Endothelial cell of umbilical vein (primary cell): ENCODE measurements at regions not wholly inside any gene's neighbourhood (a gene's known extent, or its start where the extent isn't known, plus 50 kb on each side); places are given as distances from the start of the nearest gene placed in this dataset.

ENCODE experiments used
- BruUV-seq: library from RNA; stranded (reverse); fragments of 400-500 nt; replicated peaks from 2 replicates; lab custom pipeline; 2021; lab: Mats Ljungman, UMichigan
- CTCF ChIA-PET: fragments of 300-600, 350-600 bp; sonication (Branson Sonifier 250); formaldehyde crosslinking; loops from one replicate; lab custom pipeline; 2021; ENCODE audit warnings: antibody characterized with exemption, inconsistent platforms; lab: Charles Lee
- POLR2A ChIA-PET: fragments of 300-600, 350-600 bp; sonication (Branson Sonifier 250); formaldehyde crosslinking; loops from one replicate; lab custom pipeline; 2021; ENCODE audit warnings: antibody characterized with exemption, inconsistent platforms; lab: Charles Lee
- DNase-seq: peaks from one replicate; pipeline ENCODE4 v3.0.0-alpha.2; 2011; ENCODE audit warnings: low read depth, low spot score
- FAIRE-seq: peaks from 2 replicates; lab custom pipeline; 2011; peaks lifted over from hg19 to GRCh38; lab: Jason Lieb, UNC
- H2AFZ ChIP-seq: 2 replicates; pipeline ENCODE4 v1.6.0; 2012; ENCODE audit warnings: low read depth, low read length, control low read depth, inconsistent platforms
- H3K27ac ChIP-seq: 2 replicates; pipeline ENCODE4 v1.5.1; 2011; ENCODE audit warnings: low read depth, mild to moderate bottlenecking, control low read depth, low read length, moderate library complexity; ENCODE audit not compliant: insufficient read depth
- H3K27me3 ChIP-seq, 2 experiments: 2 replicates each; pipeline versions ENCODE4 v1.6.0 to v1.6.1; 2011; ENCODE audit warnings: low read length in 2 of 2, mixed read lengths in 1 of 2; ENCODE audit not compliant: control insufficient read depth in 2 of 2, insufficient read depth in 2 of 2
- H3K36me3 ChIP-seq, 2 experiments: 2 replicates in 1 of 2; 3 replicates in 1 of 2; pipeline ENCODE4 v1.5.1; 2011; ENCODE audit warnings: low read length in 2 of 2, mild to moderate bottlenecking in 1 of 2, moderate library complexity in 1 of 2; ENCODE audit not compliant: control insufficient read depth in 2 of 2, insufficient read depth in 2 of 2; ENCODE audit errors: extremely low read depth in 1 of 2
- H3K4me1 ChIP-seq: 3 replicates; pipeline ENCODE4 v1.5.1; 2011; ENCODE audit warnings: mild to moderate bottlenecking, low read length; ENCODE audit not compliant: control insufficient read depth, insufficient read depth; ENCODE audit errors: extremely low read depth
- H3K4me2 ChIP-seq: 2 replicates; pipeline ENCODE4 v1.6.1; 2011; ENCODE audit warnings: low read length, control low read depth, mixed read lengths; ENCODE audit not compliant: insufficient read depth
- H3K4me3 ChIP-seq, 3 experiments: fragments of 200-600 bp in 1 of 3; sonication (generic), shearing (Covaris generic) in 1 of 3; replicated peaks in 1 of 3; 2 replicates each; pipeline ENCODE4 v1.5.1; 2011 to 2016; ENCODE audit warnings: control low read depth in 3 of 3, low read length in 3 of 3, mild to moderate bottlenecking in 2 of 3, inconsistent platforms in 1 of 3, low read depth in 1 of 3, moderate library complexity in 1 of 3; ENCODE audit not compliant: insufficient read depth in 1 of 3
- H3K79me2 ChIP-seq: 2 replicates; pipeline ENCODE4 v1.6.0; 2012; ENCODE audit warnings: low read length, inconsistent platforms; ENCODE audit not compliant: control insufficient read depth, insufficient read depth
- H3K9ac ChIP-seq: replicated peaks from 2 replicates; pipeline ENCODE3; 2011; ENCODE audit warnings: low read length, control low read depth; ENCODE audit not compliant: insufficient read depth; ENCODE audit errors: extremely low read depth
- H3K9me1 ChIP-seq: replicated peaks from 3 replicates; pipeline ENCODE4 v1.6.0; 2011; ENCODE audit warnings: mild to moderate bottlenecking, low read length; ENCODE audit not compliant: control insufficient read depth, insufficient read depth; ENCODE audit errors: extremely low read depth
- H3K9me3 ChIP-seq: replicated peaks from 2 replicates; pipeline ENCODE4 v1.5.1; 2012; ENCODE audit warnings: low read length, inconsistent platforms; ENCODE audit not compliant: control insufficient read depth, insufficient read depth
- H4K20me1 ChIP-seq: replicated peaks from 2 replicates; pipeline ENCODE3; 2011; ENCODE audit warnings: mild to moderate bottlenecking, low read length; ENCODE audit not compliant: control insufficient read depth, insufficient read depth; ENCODE audit errors: extremely low read depth
- EZH2 ChIP-seq: IDR thresholded peaks from 2 replicates; pipeline ENCODE4 v1.6.1; 2012; ENCODE audit warnings: borderline replicate concordance, low read depth, mild to moderate bottlenecking, moderate library complexity, low read length, inconsistent platforms; ENCODE audit not compliant: severe bottlenecking
- FOS ChIP-seq: IDR thresholded peaks from 2 replicates; pipeline ENCODE4 v1.6.1; 2011; ENCODE audit warnings: mild to moderate bottlenecking, low read length, moderate library complexity, borderline replicate concordance; ENCODE audit not compliant: insufficient read depth
- GATA2 ChIP-seq: IDR thresholded peaks from 2 replicates; pipeline ENCODE4 v1.7.0; 2011; ENCODE audit warnings: low read depth, mild to moderate bottlenecking, moderate library complexity, mixed read lengths, low read length; ENCODE audit not compliant: insufficient read length, insufficient read depth
- JUN ChIP-seq: IDR thresholded peaks from 2 replicates; pipeline ENCODE4 v1.6.1; 2011; ENCODE audit warnings: borderline replicate concordance, low read depth; ENCODE audit not compliant: insufficient read length, insufficient read depth
- MYC ChIP-seq: IDR thresholded peaks from one replicate; pipeline ENCODE4 v1.6.1; 2011; ENCODE audit warnings: mild to moderate bottlenecking, low read depth, low read length
- POLR2A ChIP-seq: IDR thresholded peaks from 2 replicates; pipeline ENCODE4 v1.6.1; 2012; ENCODE audit warnings: low read depth, mild to moderate bottlenecking, control low read depth, low read length
- POLR2AphosphoS5 ChIP-seq: IDR thresholded peaks from 2 replicates; pipeline ENCODE4 v1.6.1; 2012; ENCODE audit warnings: low read depth, mild to moderate bottlenecking, control low read depth, low read length, moderate library complexity; ENCODE audit not compliant: insufficient read depth
- dilution Hi-C: fragments of 300-500 bp; cut with MboI; formaldehyde crosslinking; loops from one replicate; pipeline ENCODE4 v1.15.0; 2019; ENCODE audit warnings: low sequenced_read_pairs; ENCODE audit not compliant: extremely low pct_ligation_motif_present
- intact Hi-C: fragments of 100-400 bp; cut with micrococcal nuclease; formaldehyde crosslinking; loops from one replicate; pipeline ENCODE4 v1.10.0; 2022
- TF ChIP-seq, protein P1 (sequence below): IDR thresholded peaks from 2 replicates; pipeline ENCODE4 v1.6.1; 2011; ENCODE audit not compliant: insufficient read depth, insufficient read length
- TF ChIP-seq, protein P2 (sequence below), 2 donors: IDR thresholded peaks; 1 replicate in 1 of 2; 2 replicates in 1 of 2; pipeline ENCODE4 v1.5.1; 2011; ENCODE audit warnings: low read length in 2 of 2, mild to moderate bottlenecking in 2 of 2, moderate library complexity in 2 of 2, control low read depth in 1 of 2, inconsistent platforms in 1 of 2, low read depth in 1 of 2; ENCODE audit not compliant: insufficient read depth in 1 of 2; ENCODE audit errors: extremely low read depth in 1 of 2

DNA sequence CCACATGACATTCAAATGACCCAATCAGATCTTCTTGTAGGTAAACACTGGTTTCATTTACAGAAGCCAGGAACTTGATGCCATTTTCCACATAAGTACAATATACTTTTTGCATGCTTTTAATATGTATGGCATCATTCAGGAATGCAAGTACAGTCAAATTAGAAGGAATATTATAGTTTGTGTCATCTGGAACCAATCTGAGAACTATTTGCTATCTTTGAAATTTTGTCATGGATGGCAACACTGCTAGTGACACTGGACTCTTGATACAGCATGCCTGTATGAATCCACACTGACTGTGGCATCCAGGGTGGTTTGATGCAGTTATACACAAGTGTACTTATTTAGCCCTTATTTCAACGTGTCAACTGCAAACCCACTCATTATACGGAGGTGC, 141.6 kb downstream of the EBLN2 start:
- H2AFZ ChIP-seq: no peak overlapping the region
- ChIA-PET CTCF (no interaction called here), POLR2A (no interaction called here)
- no peaks in the 10 kb centered on the region for H4K20me1 ChIP-seq
- H3K9me3 ChIP-seq: no peaks in the 10 kb centered on the region
- FAIRE-seq (no peak), DNase-seq (no peak)
- H3K36me3 ChIP-seq: no peaks in the 10 kb centered on the region
- H3K4me2 ChIP-seq: no peak overlapping the region
- BruUV-seq: no TSS peak
- H3K4me1 ChIP-seq: no peaks in the 10 kb centered on the region
- no peak overlapping the region for H3K4me3 ChIP-seq
- dilution Hi-C loops: no loop called here
- no peaks in the 10 kb centered on the region for H3K79me2 ChIP-seq
- intact Hi-C loops: no loop called here
- no peak overlapping the region for H3K9ac ChIP-seq
- TF ChIP-seq POLR2A: no peak
- TF ChIP-seq, protein P1, sequence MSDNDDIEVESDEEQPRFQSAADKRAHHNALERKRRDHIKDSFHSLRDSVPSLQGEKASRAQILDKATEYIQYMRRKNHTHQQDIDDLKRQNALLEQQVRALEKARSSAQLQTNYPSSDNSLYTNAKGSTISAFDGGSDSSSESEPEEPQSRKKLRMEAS: no peak
- no peak for TF ChIP-seq JUN
- no peak for TF ChIP-seq MYC
- TF ChIP-seq POLR2AphosphoS5: no peak
- TF ChIP-seq, protein P2, sequence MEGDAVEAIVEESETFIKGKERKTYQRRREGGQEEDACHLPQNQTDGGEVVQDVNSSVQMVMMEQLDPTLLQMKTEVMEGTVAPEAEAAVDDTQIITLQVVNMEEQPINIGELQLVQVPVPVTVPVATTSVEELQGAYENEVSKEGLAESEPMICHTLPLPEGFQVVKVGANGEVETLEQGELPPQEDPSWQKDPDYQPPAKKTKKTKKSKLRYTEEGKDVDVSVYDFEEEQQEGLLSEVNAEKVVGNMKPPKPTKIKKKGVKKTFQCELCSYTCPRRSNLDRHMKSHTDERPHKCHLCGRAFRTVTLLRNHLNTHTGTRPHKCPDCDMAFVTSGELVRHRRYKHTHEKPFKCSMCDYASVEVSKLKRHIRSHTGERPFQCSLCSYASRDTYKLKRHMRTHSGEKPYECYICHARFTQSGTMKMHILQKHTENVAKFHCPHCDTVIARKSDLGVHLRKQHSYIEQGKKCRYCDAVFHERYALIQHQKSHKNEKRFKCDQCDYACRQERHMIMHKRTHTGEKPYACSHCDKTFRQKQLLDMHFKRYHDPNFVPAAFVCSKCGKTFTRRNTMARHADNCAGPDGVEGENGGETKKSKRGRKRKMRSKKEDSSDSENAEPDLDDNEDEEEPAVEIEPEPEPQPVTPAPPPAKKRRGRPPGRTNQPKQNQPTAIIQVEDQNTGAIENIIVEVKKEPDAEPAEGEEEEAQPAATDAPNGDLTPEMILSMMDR (IDR thresholded peaks at IDR 0.05; ENCODE audit: extremely low read depth in 1 of 2, insufficient read depth in 1 of 2, low read depth in 1 of 2, low read length in 2 of 2): no peak
- no peak for TF ChIP-seq GATA2
- no peak for TF ChIP-seq FOS
- no peak for TF ChIP-seq EZH2
- H3K9me1 ChIP-seq: no peaks in the 10 kb centered on the region
- H3K27ac ChIP-seq: no peak overlapping the region
- no peaks in the 10 kb centered on the region for H3K27me3 ChIP-seq
